OCI-LY1 (cell line): ENCODE measurements at regions not wholly inside any gene's neighbourhood (a gene's known extent, or its start where the extent isn't known, plus 50 kb on each side); places are given as distances from the start of the nearest gene placed in this dataset.

Experiments used
- H2AFZ ChIP-seq: fragments of 200-600 bp; sonication (generic), shearing (Covaris generic); 2 replicates; pipeline ENCODE4 v1.6.0; 2014; ENCODE audit warnings: antibody characterized with exemption, mild to moderate bottlenecking, low read length
- H3F3A ChIP-seq: fragments of 200-600 bp; sonication (generic), shearing (Covaris generic); 2 replicates; pipeline ENCODE4 v1.6.0; 2014; ENCODE audit warnings: mild to moderate bottlenecking, antibody characterized with exemption, low read length, moderate library complexity; ENCODE audit not compliant: insufficient read depth
- H3K27ac ChIP-seq: fragments of 200-600 bp; sonication (generic); 2 replicates; pipeline ENCODE4 v1.5.1; 2014; ENCODE audit warnings: low read length, mixed run types, mild to moderate bottlenecking, low read depth; ENCODE audit not compliant: poor library complexity, severe bottlenecking
- H3K27me3 ChIP-seq: fragments of 200-600 bp; sonication (generic); 2 replicates; pipeline ENCODE4 v1.6.0; 2014; ENCODE audit warnings: antibody characterized with exemption, mild to moderate bottlenecking, low read length, moderate library complexity; ENCODE audit not compliant: insufficient read depth
- H3K36me3 ChIP-seq: fragments of 200-600 bp; sonication (generic); 2 replicates; pipeline ENCODE4 v1.6.1; 2014; ENCODE audit warnings: mild to moderate bottlenecking, antibody characterized with exemption, low read length, moderate library complexity, mixed read lengths; ENCODE audit not compliant: insufficient read depth
- H3K4me1 ChIP-seq: fragments of 200-600 bp; sonication (generic); 2 replicates; pipeline ENCODE4 v1.5.1; 2014; ENCODE audit warnings: mild to moderate bottlenecking, low read length, moderate library complexity; ENCODE audit not compliant: insufficient read depth, severe bottlenecking
- H3K4me2 ChIP-seq: fragments of 200-600 bp; sonication (generic), shearing (Covaris generic); 2 replicates; pipeline ENCODE4 v1.6.1; 2014; ENCODE audit warnings: low read length
- H3K4me3 ChIP-seq: fragments of 200-600 bp; sonication (generic); 2 replicates; pipeline ENCODE4 v1.5.1; 2014; ENCODE audit warnings: low read length, low read depth, mild to moderate bottlenecking, mixed read lengths; ENCODE audit not compliant: poor library complexity, severe bottlenecking
- H3K79me2 ChIP-seq: fragments of 200-600 bp; shearing (Covaris generic); 2 replicates; pipeline ENCODE4 v1.6.1; 2016; ENCODE audit warnings: mixed run types, low read length, mixed read lengths; ENCODE audit not compliant: insufficient read depth
- H3K9ac ChIP-seq: fragments of 200-600 bp; sonication (generic), shearing (Covaris generic); 2 replicates; pipeline ENCODE4 v1.6.1; 2014; ENCODE audit warnings: mild to moderate bottlenecking, low read length, mixed read lengths
- H3K9me2 ChIP-seq: fragments of 200-600 bp; sonication (generic), shearing (Covaris generic); 2 replicates; pipeline ENCODE4 v1.6.1; 2014; ENCODE audit warnings: low read depth, mild to moderate bottlenecking, low read length, mixed read lengths
- H3K9me3 ChIP-seq: fragments of 200-600 bp; shearing (Covaris generic); 2 replicates; pipeline ENCODE4 v1.6.1; 2014; ENCODE audit warnings: low read length, mixed read lengths
- H4K20me1 ChIP-seq: fragments of 200-600 bp; sonication (generic), shearing (Covaris generic); 2 replicates; pipeline ENCODE4 v1.6.0; 2016; ENCODE audit warnings: mild to moderate bottlenecking, low read length; ENCODE audit not compliant: insufficient read depth
- CTCF ChIP-seq: fragments of 200-600 bp; sonication (generic), shearing (Covaris generic); IDR thresholded peaks from 2 replicates; pipeline ENCODE4 v1.5.1; 2017; ENCODE audit warnings: mild to moderate bottlenecking, antibody characterized with exemption, low read length, moderate library complexity, mixed read lengths
- EZH2 ChIP-seq: fragments of 200-600 bp; sonication (generic), shearing (Covaris generic); IDR thresholded peaks from 2 replicates; pipeline ENCODE4 v1.8.0; 2017; ENCODE audit warnings: borderline replicate concordance, mixed run types, mild to moderate bottlenecking, antibody characterized with exemption, low read length, moderate library complexity, mixed read lengths

GRCh38 chr3:103730744-103731143 is 1295.9 kb downstream of the ZPLD1 start:
- Histone ChIP-seq H3K36me3 (no peaks in the 10 kb centered on the region), H3F3A (no peaks in the 10 kb centered on the region), H3K4me1 (no peaks in the 10 kb centered on the region), H3K4me2 (no peak overlapping the region), H3K9ac (no peak overlapping the region), H3K79me2 (no peaks in the 10 kb centered on the region), H2AFZ (no peak overlapping the region), H3K27me3 (no peaks in the 10 kb centered on the region), H3K4me3 (no peak overlapping the region), H4K20me1 (no peaks in the 10 kb centered on the region), H3K27ac (no peak overlapping the region), H3K9me3 (no peaks in the 10 kb centered on the region), H3K9me2 (no peaks in the 10 kb centered on the region)
- TF ChIP-seq EZH2 (no peak), CTCF (no peak)

- Histone ChIP-seq H3K79me2 (no peaks in the 10 kb centered on the region), H3K4me1 (no peaks in the 10 kb centered on the region), H3K27me3 (no peaks in the 10 kb centered on the region), H3K27ac (no peak overlapping the region), H3K9me2 (no peaks in the 10 kb centered on the region), H3K4me3 (no peak overlapping the region), H3K4me2 (no peak overlapping the region), H3K36me3 (no peaks in the 10 kb centered on the region), H2AFZ (no peak overlapping the region), H3K9ac (no peak overlapping the region), H3K9me3 (no peaks in the 10 kb centered on the region), H4K20me1 (no peaks in the 10 kb centered on the region), H3F3A (no peaks in the 10 kb centered on the region)
- no peak for TF ChIP-seq EZH2
Measured at GRCh38 chr3:103752986-103753385, 1318.2 kb downstream of the ZPLD1 start.

GRCh38 chr3:103767635-103768034 is 1332.8 kb downstream of the ZPLD1 start:
- Histone ChIP-seq H4K20me1 (no peaks in the 10 kb centered on the region), H3K36me3 (no peaks in the 10 kb centered on the region), H3K27ac (no peak overlapping the region), H2AFZ (no peak overlapping the region), H3K4me2 (no peak overlapping the region), H3K4me1 (no peaks in the 10 kb centered on the region), H3K9me2 (no peaks in the 10 kb centered on the region), H3F3A (no peaks in the 10 kb centered on the region), H3K9me3 (no peaks in the 10 kb centered on the region), H3K79me2 (no peaks in the 10 kb centered on the region), H3K27me3 (no peaks in the 10 kb centered on the region), H3K4me3 (no peak overlapping the region), H3K9ac (no peak overlapping the region)
- TF ChIP-seq CTCF (no peak), EZH2 (no peak)

DNA sequence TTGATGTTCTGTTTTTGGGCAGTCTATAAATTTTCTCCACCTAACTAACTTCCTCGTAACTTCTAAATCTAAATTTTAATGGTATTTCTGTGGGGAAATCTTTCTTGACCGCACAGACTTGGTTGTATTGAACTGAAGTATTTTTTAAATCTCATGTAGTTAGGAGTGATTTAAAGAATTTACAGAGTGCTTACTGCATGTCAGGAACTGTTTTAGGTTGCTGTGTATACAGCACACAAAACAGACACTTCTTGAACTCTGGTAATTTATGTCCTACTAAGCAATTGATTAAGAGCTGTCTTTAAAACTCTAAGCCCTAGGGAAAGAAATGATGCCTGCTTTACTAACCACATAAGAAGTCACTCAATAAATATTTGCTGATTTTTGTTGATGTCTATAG is 1350.2 kb downstream of the ZPLD1 start:
- no peaks in the 10 kb centered on the region for H3K9me3 ChIP-seq
- H3K36me3 ChIP-seq, result no peaks in the 10 kb centered on the region
- no peaks in the 10 kb centered on the region for H4K20me1 ChIP-seq
- H3K9me2 ChIP-seq, result no peaks in the 10 kb centered on the region
- no peak overlapping the region for H3K4me3 ChIP-seq
- no peak overlapping the region for H3K27ac ChIP-seq
- no peak overlapping the region for H3K4me2 ChIP-seq
- H3K79me2 ChIP-seq, result no peaks in the 10 kb centered on the region
- H3K27me3 ChIP-seq, result no peaks in the 10 kb centered on the region
- H3K4me1 ChIP-seq, result no peaks in the 10 kb centered on the region
- H3K9ac ChIP-seq, result no peak overlapping the region
- TF ChIP-seq CTCF, result no peak
- no peak for TF ChIP-seq EZH2
- H2AFZ ChIP-seq, result no peak overlapping the region
- no peaks in the 10 kb centered on the region for H3F3A ChIP-seq
